AG04449 (cell line): ENCODE measurements at regions not wholly inside any gene's neighbourhood (a gene's known extent, or its start where the extent isn't known, plus 50 kb on each side); places are given as distances from the start of the nearest gene placed in this dataset.

Experiments used
- CTCF ChIA-PET: fragments of 350-600 bp; formaldehyde crosslinking; extraction: SDS; loops from one replicate; lab custom pipeline; 2021; ENCODE audit warnings: antibody characterized with exemption; lab: Yijun Ruan, JAX
- POLR2A ChIA-PET: fragments of 400-600, 350-600 bp; formaldehyde crosslinking; extraction: SDS; loops from one replicate; lab custom pipeline; 2020; ENCODE audit warnings: antibody characterized with exemption, inconsistent platforms; lab: Yijun Ruan, JAX
- DNase-seq: peaks from one replicate; pipeline ENCODE4 v3.0.0-alpha.2; 2010; ENCODE audit warnings: low read depth, low spot score
- H3K4me3 ChIP-seq: 2 replicates; pipeline ENCODE4 v1.5.1; 2011; ENCODE audit warnings: low read depth, mild to moderate bottlenecking, control low read depth, low read length
- CTCF ChIP-seq: IDR thresholded peaks from one replicate; pipeline ENCODE4 v1.5.1; 2011; ENCODE audit warnings: mild to moderate bottlenecking, moderate library complexity, low read length, control low read depth, inconsistent platforms; ENCODE audit not compliant: insufficient read depth; ENCODE audit errors: missing control alignments

DNA sequence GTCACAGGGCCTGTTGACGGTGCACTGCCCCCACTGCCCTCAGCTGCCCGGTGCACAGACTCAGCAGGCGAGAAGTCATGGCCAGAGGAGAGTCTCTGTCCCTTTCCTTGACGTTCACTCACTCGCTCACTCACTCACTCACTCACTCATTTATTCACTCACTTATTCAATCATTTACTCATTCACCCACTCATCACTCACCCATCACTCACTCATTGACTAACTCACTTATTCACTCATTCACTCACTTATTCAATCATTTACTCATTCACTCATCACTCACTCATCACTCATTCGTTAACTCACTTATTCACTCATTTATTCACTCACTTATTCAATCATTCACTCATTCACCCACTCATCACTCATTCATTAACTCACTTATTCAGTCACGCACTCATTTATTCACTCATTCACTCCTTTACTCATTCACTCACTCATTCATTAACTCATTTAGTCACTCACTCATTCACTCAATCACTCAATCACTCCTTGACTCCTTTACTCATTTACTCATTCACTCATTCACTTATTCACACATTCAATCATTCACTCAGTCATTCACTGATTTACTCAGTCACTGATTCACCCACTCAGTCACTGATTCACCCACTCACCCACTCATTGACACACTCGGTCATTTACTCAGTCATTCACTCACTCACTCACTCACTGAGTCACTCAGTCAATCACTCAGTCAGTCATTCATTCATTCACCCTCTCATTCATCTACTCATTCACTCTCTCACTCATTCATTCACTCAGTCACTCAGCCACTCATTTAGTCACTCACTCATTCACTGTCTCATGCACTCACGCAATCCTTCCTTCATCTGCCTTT is 1193.5 kb downstream of the BRD1 start:
- H3K4me3 ChIP-seq, result no peak overlapping the region
- no peak for TF ChIP-seq CTCF
- POLR2A ChIA-PET, result no interaction called here
- CTCF ChIA-PET, result no interaction called here
- DNase-seq, result no peak

DNA sequence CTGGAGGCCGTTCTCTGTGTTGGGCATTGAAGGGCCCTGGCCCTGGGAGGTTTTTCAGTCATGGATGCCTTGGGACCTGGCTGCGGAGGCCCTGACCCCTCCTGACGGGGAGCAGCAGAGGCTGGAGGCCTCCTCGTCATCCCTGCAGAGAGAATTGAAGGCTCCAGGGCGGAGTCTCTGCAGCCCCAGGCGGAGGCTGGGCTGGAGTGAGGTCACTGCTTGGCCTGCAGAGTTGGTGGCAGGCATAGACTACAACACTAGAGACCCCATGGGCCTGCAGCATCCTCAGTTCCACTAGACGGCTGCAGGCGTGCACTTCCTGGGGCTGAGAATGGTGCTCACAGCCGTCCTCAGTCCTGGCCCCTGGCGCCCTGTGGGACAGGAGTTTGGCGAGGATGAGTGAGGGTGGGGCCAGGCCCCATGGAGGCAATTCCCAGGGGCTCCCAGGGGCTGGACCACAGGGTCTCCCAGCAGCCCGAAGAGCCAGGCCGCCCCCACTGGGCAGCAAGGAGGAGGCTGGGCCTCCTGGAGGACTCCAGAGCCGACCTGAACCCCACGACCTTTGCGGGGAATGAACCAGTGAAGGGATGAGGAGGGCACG is 1194.9 kb downstream of the BRD1 start:
- no peak for TF ChIP-seq CTCF
- CTCF ChIA-PET, result no interaction called here
- DNase-seq, result no peak
- no peak overlapping the region for H3K4me3 ChIP-seq
- POLR2A ChIA-PET, result no interaction called here

DNA sequence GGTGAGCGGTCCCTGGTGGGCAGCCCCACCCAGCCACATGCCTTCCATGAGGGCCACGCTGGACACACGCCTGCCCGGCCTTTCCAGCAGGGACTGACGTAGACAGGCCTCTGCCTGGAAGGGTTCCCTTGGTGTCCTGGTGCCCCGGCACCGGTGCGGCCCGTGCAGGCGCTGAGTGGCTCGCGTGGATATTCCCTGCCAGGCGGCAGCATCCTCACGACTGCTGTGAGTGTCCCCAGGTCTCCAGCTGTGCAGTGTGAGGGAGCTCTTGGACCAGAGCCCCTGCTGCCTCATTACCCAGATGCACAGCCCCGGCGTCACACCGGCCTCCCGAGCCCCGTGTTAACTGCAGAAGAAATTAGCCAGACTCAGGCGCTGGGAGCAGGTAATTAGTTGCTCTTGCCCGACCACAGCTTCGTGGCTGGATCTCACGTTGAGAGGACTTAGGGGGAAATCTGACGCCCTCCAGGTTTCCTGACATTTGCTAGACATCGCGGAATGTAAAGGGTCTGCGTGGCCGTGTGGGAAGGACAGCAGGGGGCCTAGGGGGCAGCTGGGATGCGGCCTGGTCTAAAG is 1196.3 kb downstream of the BRD1 start:
- no peak overlapping the region for H3K4me3 ChIP-seq
- TF ChIP-seq CTCF, result no peak
- CTCF ChIA-PET, result no interaction called here
- no peak for DNase-seq
- POLR2A ChIA-PET, result no interaction called here

DNA sequence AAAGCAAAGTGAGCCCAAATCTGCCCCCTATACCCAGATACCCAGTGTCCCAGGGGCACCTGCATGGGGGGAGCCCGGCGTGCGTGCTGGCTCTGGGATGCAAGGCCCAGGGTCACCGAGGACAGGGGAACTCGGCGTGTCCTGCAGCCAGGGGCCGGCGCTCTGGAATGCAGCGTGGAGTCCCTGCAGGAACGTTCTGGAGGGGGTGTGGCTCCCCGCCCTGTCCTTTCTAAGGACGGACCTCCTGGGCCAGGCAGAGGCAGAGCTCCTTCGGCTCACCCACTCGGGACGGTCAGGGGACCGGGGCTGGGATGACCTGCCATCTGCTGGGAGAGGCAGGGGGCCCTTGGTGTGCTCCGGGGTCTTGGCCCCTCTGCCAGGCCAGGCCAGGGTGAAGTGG is 1196.8 kb downstream of the BRD1 start:
- H3K4me3 ChIP-seq, result no peak overlapping the region
- ChIA-PET POLR2A (no interaction called here), CTCF (no interaction called here)
- no peak for TF ChIP-seq CTCF
- no peak for DNase-seq

DNA sequence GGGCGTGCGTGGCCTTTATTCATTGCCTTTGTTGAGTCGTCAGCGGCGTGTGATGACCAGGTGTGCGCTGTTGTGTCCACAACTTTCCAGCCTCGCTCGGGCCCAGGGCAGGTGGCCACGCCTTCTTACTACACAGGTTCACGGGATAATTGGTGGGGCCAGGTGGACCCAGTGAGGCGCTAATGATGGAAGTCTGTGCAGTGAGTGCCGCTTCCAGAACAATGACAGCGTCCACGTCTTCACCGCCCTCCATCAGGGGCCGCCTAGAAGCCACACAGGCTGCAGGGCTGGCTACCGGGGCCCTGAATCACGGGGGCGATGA is 1197.3 kb downstream of the BRD1 start:
- no peak for TF ChIP-seq CTCF
- CTCF ChIA-PET, result interaction anchor here (1.0 kb wide), 1 partner anchor 1002 kb away, joined by 3 read pairs; no protein-coding TSS in a partner anchor
- POLR2A ChIA-PET, result no interaction called here
- no peak overlapping the region for H3K4me3 ChIP-seq
- DNase-seq, result no peak

DNA sequence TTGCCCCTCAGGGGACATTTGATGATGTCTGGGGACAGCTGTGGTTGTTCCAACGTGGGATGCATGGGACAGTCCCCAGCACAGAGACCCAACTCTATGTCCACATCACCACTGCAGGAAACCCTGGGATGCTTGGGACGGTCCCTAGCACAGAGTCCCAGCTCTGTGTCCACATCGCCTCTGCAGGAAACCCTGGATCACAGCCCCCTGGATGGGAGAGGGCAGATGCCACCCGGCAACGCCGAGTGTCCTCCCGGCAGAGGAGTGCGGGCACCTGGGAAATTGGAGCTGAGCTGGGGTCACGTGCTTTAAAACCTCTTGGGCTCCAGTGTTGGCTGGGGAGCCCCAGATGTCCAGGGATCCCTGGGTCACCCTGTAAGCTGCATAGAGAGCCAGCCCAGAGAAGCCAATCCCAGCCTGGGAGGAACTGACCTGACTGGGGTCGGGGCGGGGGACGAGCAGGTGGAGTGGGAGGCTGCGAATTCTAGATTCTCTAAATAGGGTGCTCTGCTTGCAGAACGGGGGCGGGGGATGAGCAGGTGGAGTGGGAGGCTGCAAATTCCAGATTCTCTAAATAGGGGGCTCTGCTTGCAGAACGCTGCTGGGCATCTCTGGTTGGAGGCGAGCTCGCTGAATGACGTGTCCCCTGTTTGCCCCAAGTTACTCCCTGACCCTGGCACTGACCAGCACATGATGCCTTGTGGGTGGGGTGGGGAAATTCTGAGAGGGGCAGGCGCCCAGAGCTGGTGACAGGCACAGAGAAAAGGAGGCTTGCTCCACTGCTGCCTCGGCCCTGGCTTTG is 1197.8 kb downstream of the BRD1 start:
- H3K4me3 ChIP-seq, result no peak overlapping the region
- no peak for DNase-seq
- CTCF ChIA-PET, result interaction anchor here (1.0 kb wide), 1 partner anchor 1003 kb away, joined by 3 read pairs; no protein-coding TSS in a partner anchor
- POLR2A ChIA-PET, result no interaction called here
- TF ChIP-seq CTCF, result no peak
